ENCODE measurements at regions not wholly inside any gene's neighbourhood (a gene's known extent, or its start where the extent isn't known, plus 50 kb on each side); places are given as distances from the start of the nearest gene placed in this dataset.
"Not testable (repeated sequence)": the region's sequence is repeated elsewhere in the genome, so short reads cannot be mapped to it uniquely, and the experiment has no call there.

GRCh38 chr20:12250661-12251060, 333.0 kb downstream of the BTBD3 start:
- TF ChIP-seq CTCF (IDR thresholded peaks at IDR 0.05); EZH2 (IDR thresholded peaks at IDR 0.05; ENCODE audit: borderline replicate concordance, insufficient read depth, low read depth, low read length, poor library complexity, severe bottlenecking): not testable (repeated sequence)

Data from B cell (primary cell).